Superior temporal gyrus (tissue), 1 donor: ENCODE measurements at regions not wholly inside any gene's neighbourhood (a gene's known extent, or its start where the extent isn't known, plus 50 kb on each side); places are given as distances from the start of the nearest gene placed in this dataset.
A peak's percentile ranks its signal among the peaks of the same experiment; 100 is the strongest.
"Not testable (repeated sequence)": the region's sequence is repeated elsewhere in the genome, so short reads cannot be mapped to it uniquely, and the experiment has no call there.

ENCODE experiments used
- DNase-seq: peaks from one replicate; pipeline ENCODE4 v3.0.0-alpha.2; 2016; ENCODE audit errors: extremely low spot score

- DNase-seq, result no peak
Measured at GRCh38 chr5:158064334-158065123, 205.6 kb upstream of the CLINT1 start.

GRCh38 chr5:158063052-158063451, 204.1 kb upstream of the CLINT1 start:
- no peak for DNase-seq

- DNase-seq, result no peak
Measured at GRCh38 chr5:158061451-158061850, 202.5 kb upstream of the CLINT1 start.

- no peak for DNase-seq
Measured at GRCh38 chr5:158060212-158060611, 201.3 kb upstream of the CLINT1 start.

DNA sequence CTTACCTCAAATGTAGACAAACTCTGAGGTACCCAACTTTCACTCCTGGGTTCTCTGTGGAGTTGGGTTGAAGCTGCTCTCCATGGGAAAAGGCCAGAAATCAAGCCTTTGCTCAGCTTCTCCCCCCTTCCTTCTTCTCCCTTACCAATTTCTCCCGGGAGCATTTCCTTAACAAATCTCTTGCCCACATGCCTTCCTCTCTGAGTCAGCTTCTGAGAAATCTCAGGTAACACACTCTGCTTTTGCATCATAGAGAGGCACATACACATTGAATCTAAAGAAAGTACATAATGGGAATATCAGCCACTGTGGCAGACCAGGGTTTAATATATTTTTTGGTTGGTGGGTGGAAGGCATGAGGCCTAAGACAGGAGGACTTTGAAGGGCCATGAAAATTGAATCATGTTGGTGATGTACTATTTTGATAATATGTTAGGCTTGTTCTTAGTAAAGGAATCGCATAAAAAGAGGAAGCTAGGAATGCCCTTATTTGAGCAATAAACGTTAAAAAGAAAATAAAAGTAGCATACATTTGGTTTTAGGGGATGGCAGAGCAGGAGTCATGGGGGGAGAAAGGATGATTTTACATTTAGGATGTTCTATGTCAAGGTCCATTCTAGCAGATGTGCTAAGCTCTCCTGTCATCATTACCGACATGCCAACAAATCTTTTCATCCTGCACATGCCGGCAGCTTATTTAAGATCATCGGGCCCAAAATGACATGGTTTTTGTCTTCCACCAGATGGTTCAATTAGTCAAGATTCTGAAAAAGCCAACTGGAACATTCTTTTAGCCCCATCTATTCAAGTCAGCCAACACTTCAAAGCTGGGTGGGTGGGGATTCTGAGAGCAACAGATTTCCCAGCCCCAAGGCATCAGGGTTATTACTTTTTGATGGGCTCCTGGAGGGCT, 199.5 kb upstream of the CLINT1 start:
- DNase-seq, result no peak

DNA sequence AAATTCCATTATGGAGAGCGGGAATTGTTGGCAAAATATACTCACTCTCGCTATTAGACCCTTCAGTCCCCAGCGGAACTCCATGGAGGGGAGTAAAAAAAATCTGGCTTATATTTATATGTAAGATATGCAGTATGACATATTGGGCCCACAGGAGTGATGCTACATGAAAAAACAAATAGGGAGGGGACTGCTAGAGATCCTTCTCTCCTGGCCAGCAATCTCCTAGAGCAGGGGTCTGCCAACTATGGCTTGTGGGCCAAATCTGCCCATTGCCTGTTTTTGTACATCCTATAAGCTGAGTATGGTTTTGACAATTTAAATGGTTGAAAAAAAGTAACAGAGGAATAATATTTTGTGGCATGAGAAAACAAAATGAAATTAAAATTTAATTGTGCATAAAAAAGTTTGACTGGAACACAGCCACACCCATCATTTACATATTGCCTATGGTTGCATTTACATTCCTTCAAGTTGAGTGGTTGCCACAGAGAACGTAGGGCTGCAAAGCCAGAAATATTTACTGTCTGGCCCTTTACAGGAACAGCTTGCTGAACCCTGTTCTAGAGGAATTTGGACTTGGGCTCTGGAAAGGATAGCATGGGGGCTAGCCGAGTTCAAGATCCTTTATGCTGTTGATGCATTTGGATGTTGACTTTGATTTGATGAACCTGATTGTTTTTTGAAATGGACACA, 197.3 kb upstream of the CLINT1 start:
- DNase-seq, result no peak

DNA sequence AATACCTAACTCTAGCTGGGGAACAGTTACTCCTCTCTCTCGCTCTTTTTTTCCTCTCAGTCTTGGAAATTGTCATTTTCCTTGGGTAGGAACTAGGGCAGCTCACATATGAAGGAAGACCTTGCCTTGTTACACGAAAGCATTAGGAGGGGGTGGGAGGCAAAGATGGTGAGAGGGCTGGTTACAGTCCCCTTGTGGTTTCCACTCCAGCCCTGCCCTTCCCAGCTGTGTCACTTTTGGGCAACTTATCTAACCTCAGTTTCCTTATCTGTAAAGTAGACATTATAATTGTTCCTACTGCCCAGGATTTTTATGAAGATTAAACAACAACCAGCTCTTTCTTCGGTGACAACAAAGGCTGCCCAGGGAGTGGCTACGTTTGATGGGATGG, 196.2 kb upstream of the CLINT1 start:
- DNase-seq, result no peak

- DNase-seq, result no peak
Measured at GRCh38 chr5:158054223-158055110, 195.5 kb upstream of the CLINT1 start.

- no peak for DNase-seq
Measured at GRCh38 chr5:158051036-158051435, 192.1 kb upstream of the CLINT1 start.

DNA sequence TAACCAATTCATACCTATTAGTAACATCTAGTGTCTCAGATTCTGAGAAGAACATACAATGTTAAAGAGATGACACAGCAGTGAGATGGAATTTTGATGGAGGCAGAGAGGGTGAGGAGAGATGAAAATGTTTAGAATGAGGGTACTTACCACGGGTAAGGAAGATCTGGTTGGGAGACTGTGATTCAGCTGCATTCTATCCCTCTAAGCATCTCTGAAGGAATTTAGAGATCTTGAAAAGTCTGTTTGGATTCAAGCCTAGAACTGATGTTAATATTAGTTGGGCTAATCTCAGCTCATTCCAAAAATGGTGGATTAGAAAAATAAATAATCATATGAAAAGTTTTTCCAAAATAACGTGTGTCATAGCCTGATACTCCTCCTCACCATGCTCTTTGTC, 191.5 kb upstream of the CLINT1 start:
- DNase-seq, result no peak

- DNase-seq, result no peak
Measured at GRCh38 chr5:158049459-158049858, 190.5 kb upstream of the CLINT1 start.

- no peak for DNase-seq
Measured at GRCh38 chr5:158045696-158046095, 186.8 kb upstream of the CLINT1 start.

GRCh38 chr5:158039911-158040347, 181.0 kb upstream of the CLINT1 start:
- no peak for DNase-seq

- no peak for DNase-seq
Measured at GRCh38 chr5:158039441-158039840, 180.5 kb upstream of the CLINT1 start.

- DNase-seq, result not testable (repeated sequence)
Measured at GRCh38 chr5:158036983-158037595, 178.1 kb upstream of the CLINT1 start.

DNA sequence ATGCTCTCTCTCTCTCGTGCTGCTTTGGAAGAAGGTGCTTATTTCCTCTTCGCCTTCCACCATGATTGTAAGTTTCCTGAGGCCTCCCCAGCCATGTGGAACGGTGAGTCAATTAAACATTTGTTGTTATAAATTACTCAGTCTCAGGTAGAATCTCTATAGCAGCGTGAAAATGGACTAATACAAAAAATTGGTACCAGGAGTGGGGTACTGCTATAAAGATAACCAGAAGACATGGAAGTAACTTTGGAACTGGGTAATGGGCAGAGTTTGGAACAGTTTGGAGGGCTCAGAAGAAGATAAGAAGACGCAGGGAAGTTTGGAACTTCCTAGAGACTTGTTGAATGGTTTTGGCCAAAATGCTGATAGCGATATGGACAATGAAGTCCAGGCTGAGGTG, 175.6 kb upstream of the CLINT1 start:
- DNase-seq, result not testable (repeated sequence)

GRCh38 chr5:158033724-158034123, 174.8 kb upstream of the CLINT1 start:
- no peak for DNase-seq

GRCh38 chr5:158033076-158033475, 174.1 kb upstream of the CLINT1 start:
- no peak for DNase-seq

DNA sequence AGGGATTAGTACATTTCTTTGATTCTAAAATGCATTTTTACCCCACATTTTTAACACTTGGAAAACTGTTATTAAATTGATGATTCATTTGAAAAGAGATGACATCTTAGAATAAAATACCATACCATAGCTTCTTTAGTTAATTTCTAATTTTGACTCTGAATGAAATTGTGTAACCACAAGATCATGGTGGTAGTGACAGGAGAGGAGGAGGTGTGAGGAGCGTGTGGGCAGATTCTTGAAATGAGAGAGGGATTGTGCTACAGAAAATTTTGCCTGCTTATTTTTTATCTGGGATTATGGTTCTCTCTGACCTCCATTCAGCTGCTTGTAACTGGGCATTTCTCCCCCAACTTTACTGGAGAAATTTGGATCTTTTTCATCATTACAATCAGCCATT, 173.3 kb upstream of the CLINT1 start:
- DNase-seq, result peak; percentile 40
